Upper lobe of left lung (tissue), 4 donors: ENCODE measurements at regions not wholly inside any gene's neighbourhood (a gene's known extent, or its start where the extent isn't known, plus 50 kb on each side); places are given as distances from the start of the nearest gene placed in this dataset.

Experiments used
- POLR2A ChIP-seq, 4 donors: fragments of 450-650 bp; IDR thresholded peaks; one replicate each; pipeline ENCODE4 v1.5.1; 2016 to 2017; ENCODE audit warnings: antibody characterized with exemption in 4 of 4, mild to moderate bottlenecking in 2 of 4
- TF ChIP-seq, protein P1 (sequence below), 6 experiments: fragments of 450-650 bp in 4 of 6; fragments of 200-600 bp in 2 of 6; sonication (generic) in 2 of 6; IDR thresholded peaks; one replicate each; pipeline ENCODE4 v1.5.1; 2016 to 2019; ENCODE audit warnings: antibody characterized with exemption in 6 of 6

DNA sequence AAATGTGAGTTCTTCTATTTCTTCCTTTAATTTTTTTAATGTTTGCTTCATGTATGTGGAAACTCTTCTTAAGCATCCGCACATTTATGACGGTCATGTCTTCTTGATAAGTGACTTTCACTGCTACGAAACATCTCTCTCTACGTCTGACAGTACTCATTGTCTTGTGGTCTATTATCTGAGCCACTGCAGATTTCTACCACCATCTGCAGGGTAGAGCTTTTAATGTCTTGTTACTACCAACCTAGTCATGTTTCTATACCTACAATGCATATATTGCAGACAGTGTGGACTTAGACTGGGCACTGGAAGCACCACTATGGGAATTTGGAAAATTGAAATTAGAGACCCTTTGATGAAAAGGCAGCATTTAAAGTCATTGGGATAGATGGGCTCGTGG is 75.4 kb upstream of the ARHGEF7 start:
- TF ChIP-seq, protein P1, sequence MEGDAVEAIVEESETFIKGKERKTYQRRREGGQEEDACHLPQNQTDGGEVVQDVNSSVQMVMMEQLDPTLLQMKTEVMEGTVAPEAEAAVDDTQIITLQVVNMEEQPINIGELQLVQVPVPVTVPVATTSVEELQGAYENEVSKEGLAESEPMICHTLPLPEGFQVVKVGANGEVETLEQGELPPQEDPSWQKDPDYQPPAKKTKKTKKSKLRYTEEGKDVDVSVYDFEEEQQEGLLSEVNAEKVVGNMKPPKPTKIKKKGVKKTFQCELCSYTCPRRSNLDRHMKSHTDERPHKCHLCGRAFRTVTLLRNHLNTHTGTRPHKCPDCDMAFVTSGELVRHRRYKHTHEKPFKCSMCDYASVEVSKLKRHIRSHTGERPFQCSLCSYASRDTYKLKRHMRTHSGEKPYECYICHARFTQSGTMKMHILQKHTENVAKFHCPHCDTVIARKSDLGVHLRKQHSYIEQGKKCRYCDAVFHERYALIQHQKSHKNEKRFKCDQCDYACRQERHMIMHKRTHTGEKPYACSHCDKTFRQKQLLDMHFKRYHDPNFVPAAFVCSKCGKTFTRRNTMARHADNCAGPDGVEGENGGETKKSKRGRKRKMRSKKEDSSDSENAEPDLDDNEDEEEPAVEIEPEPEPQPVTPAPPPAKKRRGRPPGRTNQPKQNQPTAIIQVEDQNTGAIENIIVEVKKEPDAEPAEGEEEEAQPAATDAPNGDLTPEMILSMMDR (IDR thresholded peaks at IDR 0.05), result no peak
- no peak for TF ChIP-seq POLR2A (IDR thresholded peaks at IDR 0.05)
